OCI-LY1 (cell line): ENCODE measurements at regions not wholly inside any gene's neighbourhood (a gene's known extent, or its start where the extent isn't known, plus 50 kb on each side); places are given as distances from the start of the nearest gene placed in this dataset.
"Not testable (repeated sequence)": the region's sequence is repeated elsewhere in the genome, so short reads cannot be mapped to it uniquely, and the experiment has no call there.

ENCODE experiments used
- H2AFZ ChIP-seq: fragments of 200-600 bp; sonication (generic), shearing (Covaris generic); 2 replicates; pipeline ENCODE4 v1.6.0; 2014; ENCODE audit warnings: antibody characterized with exemption, mild to moderate bottlenecking, low read length
- H3F3A ChIP-seq: fragments of 200-600 bp; sonication (generic), shearing (Covaris generic); 2 replicates; pipeline ENCODE4 v1.6.0; 2014; ENCODE audit warnings: mild to moderate bottlenecking, antibody characterized with exemption, low read length, moderate library complexity; ENCODE audit not compliant: insufficient read depth
- H3K27ac ChIP-seq: fragments of 200-600 bp; sonication (generic); 2 replicates; pipeline ENCODE4 v1.5.1; 2014; ENCODE audit warnings: low read length, mixed run types, mild to moderate bottlenecking, low read depth; ENCODE audit not compliant: poor library complexity, severe bottlenecking
- H3K27me3 ChIP-seq: fragments of 200-600 bp; sonication (generic); 2 replicates; pipeline ENCODE4 v1.6.0; 2014; ENCODE audit warnings: antibody characterized with exemption, mild to moderate bottlenecking, low read length, moderate library complexity; ENCODE audit not compliant: insufficient read depth
- H3K36me3 ChIP-seq: fragments of 200-600 bp; sonication (generic); 2 replicates; pipeline ENCODE4 v1.6.1; 2014; ENCODE audit warnings: mild to moderate bottlenecking, antibody characterized with exemption, low read length, moderate library complexity, mixed read lengths; ENCODE audit not compliant: insufficient read depth
- H3K4me1 ChIP-seq: fragments of 200-600 bp; sonication (generic); 2 replicates; pipeline ENCODE4 v1.5.1; 2014; ENCODE audit warnings: mild to moderate bottlenecking, low read length, moderate library complexity; ENCODE audit not compliant: insufficient read depth, severe bottlenecking
- H3K4me2 ChIP-seq: fragments of 200-600 bp; sonication (generic), shearing (Covaris generic); 2 replicates; pipeline ENCODE4 v1.6.1; 2014; ENCODE audit warnings: low read length
- H3K4me3 ChIP-seq: fragments of 200-600 bp; sonication (generic); 2 replicates; pipeline ENCODE4 v1.5.1; 2014; ENCODE audit warnings: low read length, low read depth, mild to moderate bottlenecking, mixed read lengths; ENCODE audit not compliant: poor library complexity, severe bottlenecking
- H3K79me2 ChIP-seq: fragments of 200-600 bp; shearing (Covaris generic); 2 replicates; pipeline ENCODE4 v1.6.1; 2016; ENCODE audit warnings: mixed run types, low read length, mixed read lengths; ENCODE audit not compliant: insufficient read depth
- H3K9ac ChIP-seq: fragments of 200-600 bp; sonication (generic), shearing (Covaris generic); 2 replicates; pipeline ENCODE4 v1.6.1; 2014; ENCODE audit warnings: mild to moderate bottlenecking, low read length, mixed read lengths
- H3K9me2 ChIP-seq: fragments of 200-600 bp; sonication (generic), shearing (Covaris generic); 2 replicates; pipeline ENCODE4 v1.6.1; 2014; ENCODE audit warnings: low read depth, mild to moderate bottlenecking, low read length, mixed read lengths
- H3K9me3 ChIP-seq: fragments of 200-600 bp; shearing (Covaris generic); 2 replicates; pipeline ENCODE4 v1.6.1; 2014; ENCODE audit warnings: low read length, mixed read lengths
- H4K20me1 ChIP-seq: fragments of 200-600 bp; sonication (generic), shearing (Covaris generic); 2 replicates; pipeline ENCODE4 v1.6.0; 2016; ENCODE audit warnings: mild to moderate bottlenecking, low read length; ENCODE audit not compliant: insufficient read depth
- CTCF ChIP-seq: fragments of 200-600 bp; sonication (generic), shearing (Covaris generic); IDR thresholded peaks from 2 replicates; pipeline ENCODE4 v1.5.1; 2017; ENCODE audit warnings: mild to moderate bottlenecking, antibody characterized with exemption, low read length, moderate library complexity, mixed read lengths
- EZH2 ChIP-seq: fragments of 200-600 bp; sonication (generic), shearing (Covaris generic); IDR thresholded peaks from 2 replicates; pipeline ENCODE4 v1.8.0; 2017; ENCODE audit warnings: borderline replicate concordance, mixed run types, mild to moderate bottlenecking, antibody characterized with exemption, low read length, moderate library complexity, mixed read lengths

- no peaks in the 10 kb centered on the region for H3K9me2 ChIP-seq
- no peaks in the 10 kb centered on the region for H3K9me3 ChIP-seq
- H3K79me2 ChIP-seq = no peaks in the 10 kb centered on the region
- H2AFZ ChIP-seq = no peak overlapping the region
- H3K27me3 ChIP-seq = no peaks in the 10 kb centered on the region
- no peak overlapping the region for H3K27ac ChIP-seq
- no peak overlapping the region for H3K4me3 ChIP-seq
- no peak overlapping the region for H3K4me2 ChIP-seq
- no peak overlapping the region for H3K9ac ChIP-seq
- TF ChIP-seq EZH2 (no peak), CTCF (no peak)
- H3F3A ChIP-seq = no peaks in the 10 kb centered on the region
- no peaks in the 10 kb centered on the region for H3K4me1 ChIP-seq
- no peaks in the 10 kb centered on the region for H3K36me3 ChIP-seq
- H4K20me1 ChIP-seq = no peaks in the 10 kb centered on the region
Observed at GRCh38 chr4:64903986-64904385, 494.7 kb upstream of the TECRL start.

- no peaks in the 10 kb centered on the region for H3K27me3 ChIP-seq
- no peak overlapping the region for H3K27ac ChIP-seq
- H3K9ac ChIP-seq = no peak overlapping the region
- H3F3A ChIP-seq = no peaks in the 10 kb centered on the region
- H3K9me2 ChIP-seq = no peaks in the 10 kb centered on the region
- no peaks in the 10 kb centered on the region for H3K9me3 ChIP-seq
- no peak overlapping the region for H2AFZ ChIP-seq
- no peaks in the 10 kb centered on the region for H3K36me3 ChIP-seq
- H3K79me2 ChIP-seq = no peaks in the 10 kb centered on the region
- TF ChIP-seq EZH2 (no peak), CTCF (no peak)
- no peak overlapping the region for H3K4me2 ChIP-seq
- no peaks in the 10 kb centered on the region for H3K4me1 ChIP-seq
- H3K4me3 ChIP-seq = no peak overlapping the region
- H4K20me1 ChIP-seq = no peaks in the 10 kb centered on the region
Observed at GRCh38 chr4:64899563-64899962, 490.3 kb upstream of the TECRL start.

GRCh38 chr4:64899030-64899429 is 489.8 kb upstream of the TECRL start:
- H3K4me3 ChIP-seq, H3K4me2 ChIP-seq, H3K9me3 ChIP-seq, H3F3A ChIP-seq, H3K9ac ChIP-seq, H3K27me3 ChIP-seq, H2AFZ ChIP-seq, H3K27ac ChIP-seq, H3K9me2 ChIP-seq, H3K79me2 ChIP-seq, H3K36me3 ChIP-seq, H3K4me1 ChIP-seq, H4K20me1 ChIP-seq: not testable (repeated sequence)

- TF ChIP-seq EZH2 (no peak), CTCF (no peak)
- Histone ChIP-seq H3K4me2 (no peak overlapping the region), H3K27me3 (no peaks in the 10 kb centered on the region), H2AFZ (no peak overlapping the region), H3K9ac (no peak overlapping the region), H4K20me1 (no peaks in the 10 kb centered on the region), H3K9me2 (no peaks in the 10 kb centered on the region), H3F3A (no peaks in the 10 kb centered on the region), H3K36me3 (no peaks in the 10 kb centered on the region), H3K4me1 (no peaks in the 10 kb centered on the region), H3K9me3 (no peaks in the 10 kb centered on the region), H3K79me2 (no peaks in the 10 kb centered on the region), H3K4me3 (no peak overlapping the region), H3K27ac (no peak overlapping the region)
Observed at GRCh38 chr4:64897683-64898082, 488.4 kb upstream of the TECRL start.
